ENCODE measurements at regions not wholly inside any gene's neighbourhood (a gene's known extent, or its start where the extent isn't known, plus 50 kb on each side); places are given as distances from the start of the nearest gene placed in this dataset.

- Histone ChIP-seq H3K4me3 (ENCODE audit: insufficient read length, low read depth) (no peak overlapping the region), H3K36me3 (ENCODE audit: insufficient read depth, insufficient read length, low read length) (no peaks in the 10 kb centered on the region), H3K27me3 (ENCODE audit: insufficient read depth, insufficient read length) (no peaks in the 10 kb centered on the region), H3K9me3 (ENCODE audit: insufficient read depth, low read length) (no peaks in the 10 kb centered on the region), H3K4me1 (ENCODE audit: insufficient read depth, insufficient read length) (no peaks in the 10 kb centered on the region), H3K9ac (ENCODE audit: insufficient read length, low read depth) (no peak overlapping the region)
- no peak for TF ChIP-seq SUZ12 (IDR thresholded peaks at IDR 0.05; ENCODE audit: extremely low read depth, insufficient read depth, insufficient read length)
- TF ChIP-seq YY1 (IDR thresholded peaks at IDR 0.05; ENCODE audit: insufficient read depth, insufficient read length), result no peak
- TF ChIP-seq ZNF274 (IDR thresholded peaks at IDR 0.05; ENCODE audit: low read depth, low read length), result no peak
- DNase-seq (ENCODE audit: low read depth, low spot score), result no peak
These were observed 152.1 kb upstream of the TENM3 start for GRCh38 chr4:182091128-182091527.

DNA sequence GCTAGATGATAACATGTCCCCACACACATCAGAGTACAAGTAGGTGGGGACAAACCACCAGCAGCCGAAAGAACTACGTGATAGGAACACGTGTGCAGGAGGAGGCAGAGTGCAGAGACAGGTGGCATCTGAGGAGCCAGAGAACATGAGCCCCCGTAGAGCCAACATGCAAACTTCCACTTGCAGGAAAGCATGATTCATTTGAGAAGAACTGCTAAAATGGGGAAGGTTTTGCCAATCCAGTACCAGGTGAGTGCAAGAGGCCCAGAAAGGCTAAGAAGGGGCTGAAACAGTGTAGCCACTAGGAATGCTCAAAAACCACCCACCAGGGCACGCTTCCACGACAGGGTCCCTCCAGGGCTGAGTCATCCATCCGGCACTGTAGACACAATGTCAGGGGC, 149.8 kb upstream of the TENM3 start:
- Histone ChIP-seq H3K4me3 (ENCODE audit: insufficient read length, low read depth) (no peak overlapping the region), H3K27me3 (ENCODE audit: insufficient read depth, insufficient read length) (no peaks in the 10 kb centered on the region), H3K36me3 (ENCODE audit: insufficient read depth, insufficient read length, low read length) (no peaks in the 10 kb centered on the region), H3K9me3 (ENCODE audit: insufficient read depth, low read length) (no peaks in the 10 kb centered on the region), H3K4me1 (ENCODE audit: insufficient read depth, insufficient read length) (no peaks in the 10 kb centered on the region), H3K9ac (ENCODE audit: insufficient read length, low read depth) (no peak overlapping the region)
- TF ChIP-seq ZNF274 (IDR thresholded peaks at IDR 0.05; ENCODE audit: low read depth, low read length) (no peak), YY1 (IDR thresholded peaks at IDR 0.05; ENCODE audit: insufficient read depth, insufficient read length) (no peak), SUZ12 (IDR thresholded peaks at IDR 0.05; ENCODE audit: extremely low read depth, insufficient read depth, insufficient read length) (no peak)
- no peak for DNase-seq (ENCODE audit: low read depth, low spot score)

- no peak for DNase-seq (ENCODE audit: low read depth, low spot score)
- H3K9me3 ChIP-seq (ENCODE audit: insufficient read depth, low read length), result no peaks in the 10 kb centered on the region
- no peak overlapping the region for H3K4me3 ChIP-seq (ENCODE audit: insufficient read length, low read depth)
- H3K27me3 ChIP-seq (ENCODE audit: insufficient read depth, insufficient read length), result no peaks in the 10 kb centered on the region
- no peak overlapping the region for H3K9ac ChIP-seq (ENCODE audit: insufficient read length, low read depth)
- no peaks in the 10 kb centered on the region for H3K36me3 ChIP-seq (ENCODE audit: insufficient read depth, insufficient read length, low read length)
- TF ChIP-seq YY1 (IDR thresholded peaks at IDR 0.05; ENCODE audit: insufficient read depth, insufficient read length), result no peak
- no peak for TF ChIP-seq SUZ12 (IDR thresholded peaks at IDR 0.05; ENCODE audit: extremely low read depth, insufficient read depth, insufficient read length)
- no peak for TF ChIP-seq ZNF274 (IDR thresholded peaks at IDR 0.05; ENCODE audit: low read depth, low read length)
- no peaks in the 10 kb centered on the region for H3K4me1 ChIP-seq (ENCODE audit: insufficient read depth, insufficient read length)
These were observed 149.3 kb upstream of the TENM3 start for GRCh38 chr4:182093935-182094334.

DNA sequence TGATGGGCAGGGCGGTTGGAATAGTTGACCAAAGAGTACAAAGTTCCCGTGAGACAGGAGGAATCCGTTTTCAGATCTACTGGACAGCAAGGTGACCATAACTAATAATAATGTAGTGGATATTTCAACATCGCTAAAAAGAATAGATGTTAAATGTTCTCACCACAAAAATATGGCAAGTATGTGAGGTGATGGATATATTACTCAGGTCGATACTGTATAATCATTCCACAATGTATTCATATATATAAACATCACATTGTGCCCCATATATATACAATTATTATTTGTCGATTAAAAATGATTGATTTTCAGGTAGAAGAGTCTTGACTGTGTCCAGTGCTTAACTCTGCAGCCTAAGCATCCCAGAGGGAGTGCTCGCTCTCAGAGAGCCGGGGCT, 141.6 kb upstream of the TENM3 start:
- Histone ChIP-seq H3K27me3 (ENCODE audit: insufficient read depth, insufficient read length) (no peaks in the 10 kb centered on the region), H3K4me1 (ENCODE audit: insufficient read depth, insufficient read length) (no peaks in the 10 kb centered on the region), H3K9me3 (ENCODE audit: insufficient read depth, low read length) (no peaks in the 10 kb centered on the region), H3K36me3 (ENCODE audit: insufficient read depth, insufficient read length, low read length) (no peaks in the 10 kb centered on the region), H3K9ac (ENCODE audit: insufficient read length, low read depth) (no peak overlapping the region), H3K4me3 (ENCODE audit: insufficient read length, low read depth) (no peak overlapping the region)
- TF ChIP-seq YY1 (IDR thresholded peaks at IDR 0.05; ENCODE audit: insufficient read depth, insufficient read length) (no peak), SUZ12 (IDR thresholded peaks at IDR 0.05; ENCODE audit: extremely low read depth, insufficient read depth, insufficient read length) (no peak), ZNF274 (IDR thresholded peaks at IDR 0.05; ENCODE audit: low read depth, low read length) (no peak)
- DNase-seq (ENCODE audit: low read depth, low spot score), result no peak

- Histone ChIP-seq H3K9me3 (ENCODE audit: insufficient read depth, low read length) (no peaks in the 10 kb centered on the region), H3K9ac (ENCODE audit: insufficient read length, low read depth) (no peak overlapping the region), H3K27me3 (ENCODE audit: insufficient read depth, insufficient read length) (no peaks in the 10 kb centered on the region), H3K4me1 (ENCODE audit: insufficient read depth, insufficient read length) (no peaks in the 10 kb centered on the region), H3K36me3 (ENCODE audit: insufficient read depth, insufficient read length, low read length) (no peaks in the 10 kb centered on the region), H3K4me3 (ENCODE audit: insufficient read length, low read depth) (no peak overlapping the region)
- no peak for DNase-seq (ENCODE audit: low read depth, low spot score)
- no peak for TF ChIP-seq YY1 (IDR thresholded peaks at IDR 0.05; ENCODE audit: insufficient read depth, insufficient read length)
- no peak for TF ChIP-seq ZNF274 (IDR thresholded peaks at IDR 0.05; ENCODE audit: low read depth, low read length)
- TF ChIP-seq SUZ12 (IDR thresholded peaks at IDR 0.05; ENCODE audit: extremely low read depth, insufficient read depth, insufficient read length), result no peak
These were observed 140.6 kb upstream of the TENM3 start for GRCh38 chr4:182102576-182102975.

GRCh38 chr4:182103614-182104319, 139.4 kb upstream of the TENM3 start:
- Histone ChIP-seq H3K4me1 (ENCODE audit: insufficient read depth, insufficient read length) (no peaks in the 10 kb centered on the region), H3K9me3 (ENCODE audit: insufficient read depth, low read length) (no peaks in the 10 kb centered on the region), H3K36me3 (ENCODE audit: insufficient read depth, insufficient read length, low read length) (no peaks in the 10 kb centered on the region), H3K4me3 (ENCODE audit: insufficient read length, low read depth) (no peak overlapping the region), H3K27me3 (ENCODE audit: insufficient read depth, insufficient read length) (no peaks in the 10 kb centered on the region), H3K9ac (ENCODE audit: insufficient read length, low read depth) (no peak overlapping the region)
- TF ChIP-seq YY1 (IDR thresholded peaks at IDR 0.05; ENCODE audit: insufficient read depth, insufficient read length) (no peak), SUZ12 (IDR thresholded peaks at IDR 0.05; ENCODE audit: extremely low read depth, insufficient read depth, insufficient read length) (no peak), ZNF274 (IDR thresholded peaks at IDR 0.05; ENCODE audit: low read depth, low read length) (no peak)
- DNase-seq (ENCODE audit: low read depth, low spot score), result no peak

DNA sequence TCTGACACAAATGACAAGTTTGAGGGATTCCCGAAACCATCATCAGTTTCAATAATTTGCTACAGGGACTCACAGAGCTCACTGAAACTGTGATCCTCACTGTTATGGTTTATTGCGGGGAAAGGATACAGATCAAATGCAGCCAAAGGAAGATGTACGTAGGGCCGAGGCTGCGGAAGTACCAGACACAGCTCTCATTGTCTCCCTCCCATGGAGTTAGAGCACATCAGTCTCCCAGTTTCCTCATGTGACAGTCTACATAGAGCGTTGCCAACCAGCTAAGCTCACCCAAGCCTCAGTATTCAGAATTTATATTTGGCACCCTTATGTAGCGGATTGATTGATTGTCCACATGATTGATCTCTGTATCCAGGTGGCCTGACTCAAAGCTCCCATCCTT, 137.8 kb upstream of the TENM3 start:
- H3K4me3 ChIP-seq (ENCODE audit: insufficient read length, low read depth), result no peak overlapping the region
- no peaks in the 10 kb centered on the region for H3K4me1 ChIP-seq (ENCODE audit: insufficient read depth, insufficient read length)
- no peak for DNase-seq (ENCODE audit: low read depth, low spot score)
- H3K9me3 ChIP-seq (ENCODE audit: insufficient read depth, low read length), result no peaks in the 10 kb centered on the region
- no peak for TF ChIP-seq ZNF274 (IDR thresholded peaks at IDR 0.05; ENCODE audit: low read depth, low read length)
- TF ChIP-seq SUZ12 (IDR thresholded peaks at IDR 0.05; ENCODE audit: extremely low read depth, insufficient read depth, insufficient read length), result no peak
- no peak for TF ChIP-seq YY1 (IDR thresholded peaks at IDR 0.05; ENCODE audit: insufficient read depth, insufficient read length)
- H3K36me3 ChIP-seq (ENCODE audit: insufficient read depth, insufficient read length, low read length), result no peaks in the 10 kb centered on the region
- no peak overlapping the region for H3K9ac ChIP-seq (ENCODE audit: insufficient read length, low read depth)
- H3K27me3 ChIP-seq (ENCODE audit: insufficient read depth, insufficient read length), result no peaks in the 10 kb centered on the region

Measured in NT2/D1 (cell line).